Activated T-cell treated with anti-CD3 and anti-CD28 coated beads, Interleukin-2, amount 50 U/mL, for 4 hours (primary cell): ENCODE measurements at regions not wholly inside any gene's neighbourhood (a gene's known extent, or its start where the extent isn't known, plus 50 kb on each side); places are given as distances from the start of the nearest gene placed in this dataset.

Experiments used
- ATAC-seq, 2 donors: fragments of 200-7000 bp; cut with Tn5 transposase; one replicate each; pipeline ENCODE4 v1.10.0; 2021
- DNase-seq: peaks from one replicate; pipeline ENCODE4 v3.0.0-alpha.2; 2020
- H3K27me3 Mint-ChIP-seq: one replicate; pipeline ENCODE4 v1.8.0; 2021; ENCODE audit warnings: low read depth, mixed read lengths
- H3K36me3 Mint-ChIP-seq: one replicate; pipeline ENCODE4 v1.8.0; 2022; ENCODE audit warnings: mixed read lengths; ENCODE audit not compliant: insufficient read depth
- H3K4me1 Mint-ChIP-seq: one replicate; pipeline ENCODE4 v1.8.0; 2021; ENCODE audit warnings: low read depth, mixed read lengths
- H3K4me3 Mint-ChIP-seq: one replicate; pipeline ENCODE4 v1.8.0; 2021; ENCODE audit warnings: mild to moderate bottlenecking, moderate library complexity, mixed read lengths
- H3K9me3 Mint-ChIP-seq: one replicate; pipeline ENCODE4 v1.8.0; 2021; ENCODE audit warnings: mixed read lengths

- peaks cover 2% of the 10 kb centered on the region for H3K27me3 Mint-ChIP-seq
- H3K9me3 Mint-ChIP-seq, result no peaks in the 10 kb centered on the region
- H3K4me1 Mint-ChIP-seq, result no peaks in the 10 kb centered on the region
- H3K4me3 Mint-ChIP-seq, result no peak overlapping the region
- ATAC-seq, result no peak
- no peaks in the 10 kb centered on the region for H3K36me3 Mint-ChIP-seq
- no peak for DNase-seq
Observed at GRCh38 chr2:41621095-41621494, 426.7 kb upstream of the PKDCC start.

DNA sequence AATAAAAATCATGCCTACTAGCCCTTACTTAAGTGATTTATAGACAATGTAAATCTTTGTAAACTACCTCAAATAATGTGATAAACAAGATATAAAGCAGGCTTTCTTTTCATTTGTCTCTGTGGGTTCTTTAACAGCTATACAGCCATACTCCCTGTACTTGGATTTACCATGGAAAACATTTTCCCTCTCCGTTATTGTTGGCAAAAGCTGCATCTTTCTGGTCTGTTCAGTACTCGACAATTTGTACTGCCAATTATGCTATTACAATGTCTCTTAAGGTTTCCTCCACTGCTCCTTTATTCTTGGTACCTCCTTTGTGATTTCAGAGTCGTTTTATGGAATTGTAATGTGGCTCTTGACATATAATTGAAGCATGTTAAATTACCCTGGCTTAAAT is 426.3 kb upstream of the PKDCC start:
- H3K36me3 Mint-ChIP-seq, result no peaks in the 10 kb centered on the region
- DNase-seq (no peak), ATAC-seq (no peak)
- no peaks in the 10 kb centered on the region for H3K4me1 Mint-ChIP-seq
- peaks cover 2% of the 10 kb centered on the region for H3K27me3 Mint-ChIP-seq
- no peaks in the 10 kb centered on the region for H3K9me3 Mint-ChIP-seq
- H3K4me3 Mint-ChIP-seq, result no peak overlapping the region

DNA sequence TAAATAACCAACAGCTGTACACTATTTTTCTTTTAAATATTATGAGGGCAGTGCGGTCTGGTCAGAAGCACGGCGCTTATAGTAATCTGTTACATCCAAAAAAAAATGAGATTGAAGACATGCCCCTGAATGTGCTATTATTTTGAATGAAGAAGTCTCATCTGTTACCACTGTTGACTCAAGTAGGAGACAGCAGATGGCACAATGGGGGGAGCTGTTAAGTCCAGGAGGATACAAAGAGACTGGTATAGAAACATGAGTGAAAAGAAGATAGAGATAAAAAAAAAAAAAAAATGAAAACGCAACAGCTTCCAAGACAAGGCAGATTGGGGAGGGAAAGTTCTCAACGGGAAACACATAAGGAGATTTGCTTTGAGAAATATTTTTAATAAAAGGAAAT is 425.5 kb upstream of the PKDCC start:
- Mint-ChIP-seq H3K9me3 (no peaks in the 10 kb centered on the region), H3K27me3 (peaks cover 2% of the 10 kb centered on the region), H3K4me1 (no peaks in the 10 kb centered on the region), H3K36me3 (no peaks in the 10 kb centered on the region), H3K4me3 (no peak overlapping the region)
- DNase-seq, result no peak
- ATAC-seq, result no peak

- Mint-ChIP-seq H3K27me3 (no peaks in the 10 kb centered on the region), H3K4me3 (no peak overlapping the region), H3K4me1 (no peaks in the 10 kb centered on the region), H3K9me3 (no peaks in the 10 kb centered on the region), H3K36me3 (no peaks in the 10 kb centered on the region)
- DNase-seq (no peak), ATAC-seq (no peak)
Observed at GRCh38 chr2:41626936-41627335, 420.9 kb upstream of the PKDCC start.

GRCh38 chr2:41634686-41635085 is 413.1 kb upstream of the PKDCC start:
- ATAC-seq (no peak), DNase-seq (no peak)
- Mint-ChIP-seq H3K36me3 (no peaks in the 10 kb centered on the region), H3K27me3 (peaks cover 9% of the 10 kb centered on the region), H3K4me1 (no peaks in the 10 kb centered on the region), H3K9me3 (no peaks in the 10 kb centered on the region), H3K4me3 (no peak overlapping the region)

- Mint-ChIP-seq H3K4me3 (no peak overlapping the region), H3K9me3 (no peaks in the 10 kb centered on the region), H3K36me3 (no peaks in the 10 kb centered on the region), H3K4me1 (no peaks in the 10 kb centered on the region), H3K27me3 (no peaks in the 10 kb centered on the region)
- DNase-seq, result no peak
- no peak for ATAC-seq
Observed at GRCh38 chr2:41644936-41645335, 402.9 kb upstream of the PKDCC start.

GRCh38 chr2:41647468-41648050 is 400.3 kb upstream of the PKDCC start:
- ATAC-seq, result no peak
- Mint-ChIP-seq H3K27me3 (no peaks in the 10 kb centered on the region), H3K9me3 (no peaks in the 10 kb centered on the region), H3K4me1 (no peaks in the 10 kb centered on the region), H3K4me3 (no peak overlapping the region), H3K36me3 (no peaks in the 10 kb centered on the region)
- no peak for DNase-seq

DNA sequence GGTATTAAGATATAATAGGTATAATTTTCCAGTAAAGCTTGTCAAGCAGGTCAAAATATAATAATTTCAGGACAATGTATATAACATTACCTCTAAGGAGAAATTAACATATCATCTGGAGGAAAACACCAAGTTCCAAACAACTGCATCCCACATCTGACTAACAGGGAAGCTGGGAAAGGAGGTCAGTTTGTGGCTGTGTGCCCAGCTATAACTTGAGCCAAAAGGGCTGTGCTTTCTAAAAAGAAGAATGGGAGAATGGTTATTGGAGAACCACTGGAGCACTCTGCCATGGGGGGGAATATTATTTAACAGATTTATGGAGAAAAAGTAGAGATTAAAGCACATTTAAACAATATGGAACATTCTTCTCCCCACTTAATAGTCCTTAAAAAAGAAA is 390.6 kb upstream of the PKDCC start:
- no peaks in the 10 kb centered on the region for H3K36me3 Mint-ChIP-seq
- no peaks in the 10 kb centered on the region for H3K27me3 Mint-ChIP-seq
- H3K9me3 Mint-ChIP-seq, result no peaks in the 10 kb centered on the region
- H3K4me3 Mint-ChIP-seq, result no peak overlapping the region
- ATAC-seq, result no peak
- DNase-seq, result no peak
- no peaks in the 10 kb centered on the region for H3K4me1 Mint-ChIP-seq

DNA sequence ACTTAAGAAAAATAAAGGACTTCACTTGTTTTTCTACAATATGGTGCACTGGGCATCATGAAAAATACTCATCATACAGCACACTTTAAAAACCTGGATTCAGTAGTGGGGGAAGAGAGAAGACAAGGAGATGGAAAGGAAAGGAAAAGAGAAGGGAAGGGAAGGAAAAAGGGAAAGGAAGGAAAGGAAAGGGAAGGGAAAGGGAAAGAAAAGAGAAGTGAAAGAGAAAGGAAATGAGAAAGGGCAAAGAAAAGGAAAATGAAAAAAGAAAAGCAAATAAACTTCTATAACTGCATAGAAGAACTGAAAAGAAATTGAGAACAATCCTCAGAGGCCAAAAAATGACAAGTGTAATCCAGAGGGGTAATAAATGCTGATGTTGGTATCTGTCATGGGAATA is 388.1 kb upstream of the PKDCC start:
- no peak for ATAC-seq
- H3K27me3 Mint-ChIP-seq, result peaks cover 1% of the 10 kb centered on the region
- no peaks in the 10 kb centered on the region for H3K36me3 Mint-ChIP-seq

DNA sequence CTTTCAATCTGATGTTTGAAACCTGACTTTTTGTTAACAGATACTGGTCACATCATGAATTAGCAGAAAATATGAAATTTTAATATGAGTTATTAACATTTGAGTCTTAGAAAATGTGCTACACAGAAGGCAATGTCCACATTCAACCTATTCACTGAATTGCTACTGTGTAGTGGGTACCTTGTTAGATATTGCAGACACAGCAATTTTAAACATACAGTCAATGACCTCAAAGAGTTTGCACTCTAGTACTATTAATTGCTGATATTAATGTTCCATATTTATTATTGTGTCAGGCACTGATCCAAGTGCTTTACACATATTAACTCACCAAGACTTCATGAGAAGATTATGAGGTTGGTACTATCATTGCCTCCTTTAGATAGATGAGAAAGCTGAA is 385.4 kb upstream of the PKDCC start:
- Mint-ChIP-seq H3K27me3 (peaks cover 1% of the 10 kb centered on the region), H3K36me3 (no peaks in the 10 kb centered on the region), H3K9me3 (no peaks in the 10 kb centered on the region), H3K4me3 (no peak overlapping the region), H3K4me1 (no peaks in the 10 kb centered on the region)
- ATAC-seq (no peak), DNase-seq (no peak)

More for the DNA sequence above, 388.1 kb upstream of the PKDCC start:
- no peaks in the 10 kb centered on the region for H3K9me3 Mint-ChIP-seq
- no peak overlapping the region for H3K4me3 Mint-ChIP-seq
- no peak for DNase-seq
- no peaks in the 10 kb centered on the region for H3K4me1 Mint-ChIP-seq

- Mint-ChIP-seq H3K27me3 (peaks cover 1% of the 10 kb centered on the region), H3K9me3 (no peaks in the 10 kb centered on the region), H3K4me1 (no peaks in the 10 kb centered on the region), H3K36me3 (no peaks in the 10 kb centered on the region), H3K4me3 (no peak overlapping the region)
- ATAC-seq (no peak), DNase-seq (no peak)
Observed at GRCh38 chr2:41663056-41663455, 384.8 kb upstream of the PKDCC start.

DNA sequence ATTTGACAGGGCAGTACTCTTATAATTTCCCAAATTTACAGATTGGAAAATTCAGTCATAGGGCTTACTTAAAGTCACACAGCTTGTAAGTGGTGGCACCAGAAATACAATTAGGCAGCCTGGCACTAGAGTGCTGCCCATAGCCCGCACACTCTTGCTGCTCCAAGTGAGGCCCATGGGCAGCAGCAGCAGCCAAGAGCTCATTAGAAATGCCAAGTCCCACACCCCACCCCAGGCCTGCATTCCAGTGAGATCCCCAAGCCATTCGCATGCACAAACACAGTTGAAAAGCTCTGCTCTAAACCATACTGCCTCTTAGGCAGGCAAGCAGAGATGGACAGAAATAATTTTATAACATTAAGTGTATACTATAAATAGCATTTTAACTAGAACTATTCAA is 379.3 kb upstream of the PKDCC start:
- H3K4me1 Mint-ChIP-seq, result no peaks in the 10 kb centered on the region
- peaks cover 3% of the 10 kb centered on the region for H3K27me3 Mint-ChIP-seq
- no peak overlapping the region for H3K4me3 Mint-ChIP-seq
- no peaks in the 10 kb centered on the region for H3K9me3 Mint-ChIP-seq
- DNase-seq (no peak), ATAC-seq (no peak)
- H3K36me3 Mint-ChIP-seq, result no peaks in the 10 kb centered on the region

GRCh38 chr2:41678639-41679038 is 369.2 kb upstream of the PKDCC start:
- Mint-ChIP-seq H3K9me3 (no peaks in the 10 kb centered on the region), H3K4me3 (no peak overlapping the region), H3K4me1 (no peaks in the 10 kb centered on the region), H3K36me3 (no peaks in the 10 kb centered on the region), H3K27me3 (peaks cover 3% of the 10 kb centered on the region)
- DNase-seq (no peak), ATAC-seq (no peak)

DNA sequence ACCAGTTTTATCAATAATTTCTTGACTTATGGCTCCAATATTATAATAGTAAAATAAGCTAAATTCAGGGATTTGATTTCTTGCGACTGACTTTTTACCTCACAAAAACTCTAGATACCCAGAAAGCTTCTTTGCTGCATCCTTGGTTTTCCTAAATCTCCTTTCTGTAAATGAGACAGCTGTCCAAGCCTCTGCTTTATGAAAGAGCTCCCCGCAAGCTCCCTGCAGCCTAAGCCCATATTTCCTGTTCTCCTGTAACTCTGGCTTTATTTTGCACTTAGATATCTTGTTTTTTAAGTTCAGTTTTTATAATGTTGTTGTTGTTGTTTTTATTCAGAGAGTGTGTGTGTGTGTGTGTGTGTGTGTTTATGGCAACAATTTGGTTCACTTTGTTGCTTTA is 361.7 kb upstream of the PKDCC start:
- Mint-ChIP-seq H3K4me1 (no peaks in the 10 kb centered on the region), H3K9me3 (no peaks in the 10 kb centered on the region), H3K4me3 (no peak overlapping the region), H3K27me3 (peaks cover 7% of the 10 kb centered on the region), H3K36me3 (no peaks in the 10 kb centered on the region)
- ATAC-seq, result no peak
- DNase-seq, result no peak

- H3K4me1 Mint-ChIP-seq, result no peaks in the 10 kb centered on the region
- H3K36me3 Mint-ChIP-seq, result no peaks in the 10 kb centered on the region
- H3K9me3 Mint-ChIP-seq, result no peaks in the 10 kb centered on the region
- H3K27me3 Mint-ChIP-seq, result peaks cover 7% of the 10 kb centered on the region
- H3K4me3 Mint-ChIP-seq, result no peak overlapping the region
- DNase-seq (no peak), ATAC-seq (no peak)
Observed at GRCh38 chr2:41691561-41691960, 356.3 kb upstream of the PKDCC start.

GRCh38 chr2:41694536-41695049 is 353.2 kb upstream of the PKDCC start:
- no peak overlapping the region for H3K4me3 Mint-ChIP-seq
- no peaks in the 10 kb centered on the region for H3K4me1 Mint-ChIP-seq
- H3K9me3 Mint-ChIP-seq, result no peaks in the 10 kb centered on the region
- peaks cover 10% of the 10 kb centered on the region for H3K27me3 Mint-ChIP-seq
- H3K36me3 Mint-ChIP-seq, result no peaks in the 10 kb centered on the region
- ATAC-seq (no peak), DNase-seq (no peak)
